ENCODE measurements at regions not wholly inside any gene's neighbourhood (a gene's known extent, or its start where the extent isn't known, plus 50 kb on each side); places are given as distances from the start of the nearest gene placed in this dataset.

- TF ChIP-seq CTCF (IDR thresholded peaks at IDR 0.05; ENCODE audit: low read depth, low read length, poor library complexity, severe bottlenecking) = no peak
- no peak for TF ChIP-seq EZH2phosphoT487 (IDR thresholded peaks at IDR 0.05; ENCODE audit: borderline replicate concordance, low read length)
Observed at GRCh38 chr11:127080735-127081134, 80.2 kb upstream of the KIRREL3 start.

GRCh38 chr11:127075758-127076157 lies 75.2 kb upstream of the KIRREL3 start:
- Histone ChIP-seq H3K4me3 (ENCODE audit: low read length) (no peak overlapping the region), H3K79me2 (ENCODE audit: control insufficient read depth, low read length) (no peaks in the 10 kb centered on the region), H3K9me3 (ENCODE audit: control insufficient read depth, insufficient read depth, low read length) (no peaks in the 10 kb centered on the region), H3K9me2 (replicated peaks; ENCODE audit: control insufficient read depth, low read length) (no peaks in the 10 kb centered on the region), H3K4me2 (ENCODE audit: low read length) (no peak overlapping the region), H3F3A (ENCODE audit: control insufficient read depth, insufficient read depth) (no peaks in the 10 kb centered on the region), H3K36me3 (ENCODE audit: control insufficient read depth, low read length) (no peaks in the 10 kb centered on the region), H4K20me1 (ENCODE audit: control insufficient read depth, insufficient read depth, low read depth, low read length) (no peaks in the 10 kb centered on the region), H3K27me3 (ENCODE audit: control insufficient read depth, low read length) (no peaks in the 10 kb centered on the region), H3K4me1 (ENCODE audit: control insufficient read depth, low read length) (peaks cover 6% of the 10 kb centered on the region; the same call in 1 of the 2 replicates), H3K27ac (ENCODE audit: low read depth, low read length) (no peak overlapping the region)
- no peak for TF ChIP-seq EZH2phosphoT487 (IDR thresholded peaks at IDR 0.05; ENCODE audit: borderline replicate concordance, low read length)
- no peak for TF ChIP-seq CTCF (IDR thresholded peaks at IDR 0.05; ENCODE audit: low read depth, low read length, poor library complexity, severe bottlenecking)

More at GRCh38 chr11:127080735-127081134, 80.2 kb upstream of the KIRREL3 start:
- Histone ChIP-seq H3K4me1 (ENCODE audit: control insufficient read depth, low read length) (no peaks in the 10 kb centered on the region), H3F3A (ENCODE audit: control insufficient read depth, insufficient read depth) (no peaks in the 10 kb centered on the region), H3K4me2 (ENCODE audit: low read length) (no peak overlapping the region), H3K4me3 (ENCODE audit: low read length) (no peak overlapping the region), H3K9me3 (ENCODE audit: control insufficient read depth, insufficient read depth, low read length) (no peaks in the 10 kb centered on the region), H4K20me1 (ENCODE audit: control insufficient read depth, insufficient read depth, low read depth, low read length) (no peaks in the 10 kb centered on the region), H3K36me3 (ENCODE audit: control insufficient read depth, low read length) (no peaks in the 10 kb centered on the region), H3K27me3 (ENCODE audit: control insufficient read depth, low read length) (no peaks in the 10 kb centered on the region), H3K79me2 (ENCODE audit: control insufficient read depth, low read length) (no peaks in the 10 kb centered on the region), H3K27ac (ENCODE audit: low read depth, low read length) (no peak overlapping the region), H3K9me2 (replicated peaks; ENCODE audit: control insufficient read depth, low read length) (no peaks in the 10 kb centered on the region)

GRCh38 chr11:127074151-127074761 lies 73.7 kb upstream of the KIRREL3 start:
- no peak overlapping the region for H3K4me3 ChIP-seq (ENCODE audit: low read length)
- no peaks in the 10 kb centered on the region for H3F3A ChIP-seq (ENCODE audit: control insufficient read depth, insufficient read depth)
- no peaks in the 10 kb centered on the region for H3K27me3 ChIP-seq (ENCODE audit: control insufficient read depth, low read length)
- no peak overlapping the region for H3K4me2 ChIP-seq (ENCODE audit: low read length)
- H3K4me1 ChIP-seq (ENCODE audit: control insufficient read depth, low read length) = peaks cover 6% of the 10 kb centered on the region; the same call in 1 of the 2 replicates
- H3K36me3 ChIP-seq (ENCODE audit: control insufficient read depth, low read length) = no peaks in the 10 kb centered on the region
- no peaks in the 10 kb centered on the region for H4K20me1 ChIP-seq (ENCODE audit: control insufficient read depth, insufficient read depth, low read depth, low read length)
- peak; percentile 29 for TF ChIP-seq CTCF (IDR thresholded peaks at IDR 0.05; ENCODE audit: low read depth, low read length, poor library complexity, severe bottlenecking)
- TF ChIP-seq EZH2phosphoT487 (IDR thresholded peaks at IDR 0.05; ENCODE audit: borderline replicate concordance, low read length) = no peak
- no peaks in the 10 kb centered on the region for H3K79me2 ChIP-seq (ENCODE audit: control insufficient read depth, low read length)
- H3K27ac ChIP-seq (ENCODE audit: low read depth, low read length) = no peak overlapping the region
- no peaks in the 10 kb centered on the region for H3K9me2 ChIP-seq (replicated peaks; ENCODE audit: control insufficient read depth, low read length)
- H3K9me3 ChIP-seq (ENCODE audit: control insufficient read depth, insufficient read depth, low read length) = no peaks in the 10 kb centered on the region

All from DOHH2 (cell line).